ENCODE measurements at regions not wholly inside any gene's neighbourhood (a gene's known extent, or its start where the extent isn't known, plus 50 kb on each side); places are given as distances from the start of the nearest gene placed in this dataset.
"Not testable (repeated sequence)": the region's sequence is repeated elsewhere in the genome, so short reads cannot be mapped to it uniquely, and the experiment has no call there.

DNA sequence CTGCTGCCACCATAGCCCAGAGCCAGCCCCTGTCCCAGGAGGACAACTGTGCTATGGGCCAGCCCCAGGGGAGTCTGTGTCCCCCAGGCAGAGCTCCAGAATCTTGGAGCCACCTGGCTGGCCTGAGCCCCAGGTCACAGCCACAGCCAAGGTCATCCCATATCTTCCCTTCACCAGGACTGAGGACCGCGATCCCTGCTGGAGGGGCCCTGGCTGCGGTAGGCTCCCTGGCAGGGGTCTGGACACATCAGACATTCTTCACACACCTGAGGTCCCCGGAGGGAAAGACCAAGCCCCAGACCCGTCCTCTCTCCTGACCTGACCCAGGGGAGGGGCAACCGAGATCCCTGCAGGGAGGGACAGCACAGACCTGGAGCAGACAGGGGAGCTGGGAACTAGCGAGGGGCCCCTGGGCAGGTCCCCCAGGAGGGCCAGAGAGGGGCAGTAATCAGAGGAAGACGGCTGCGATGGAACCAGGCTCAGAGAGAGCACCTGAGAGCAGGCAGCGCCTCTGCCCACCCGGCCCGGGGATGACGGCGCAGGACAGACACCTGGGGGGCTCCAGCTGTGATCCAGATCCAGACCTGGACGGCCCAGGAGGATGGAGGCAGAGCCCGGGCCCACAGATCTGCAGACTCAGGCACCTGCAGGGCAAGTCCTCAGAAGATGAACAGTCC lies 103.2 kb upstream of the EIF5 start:
- DNase-seq (no peak), ATAC-seq (peak in 1 of 2 donors; percentile 18)

DNA sequence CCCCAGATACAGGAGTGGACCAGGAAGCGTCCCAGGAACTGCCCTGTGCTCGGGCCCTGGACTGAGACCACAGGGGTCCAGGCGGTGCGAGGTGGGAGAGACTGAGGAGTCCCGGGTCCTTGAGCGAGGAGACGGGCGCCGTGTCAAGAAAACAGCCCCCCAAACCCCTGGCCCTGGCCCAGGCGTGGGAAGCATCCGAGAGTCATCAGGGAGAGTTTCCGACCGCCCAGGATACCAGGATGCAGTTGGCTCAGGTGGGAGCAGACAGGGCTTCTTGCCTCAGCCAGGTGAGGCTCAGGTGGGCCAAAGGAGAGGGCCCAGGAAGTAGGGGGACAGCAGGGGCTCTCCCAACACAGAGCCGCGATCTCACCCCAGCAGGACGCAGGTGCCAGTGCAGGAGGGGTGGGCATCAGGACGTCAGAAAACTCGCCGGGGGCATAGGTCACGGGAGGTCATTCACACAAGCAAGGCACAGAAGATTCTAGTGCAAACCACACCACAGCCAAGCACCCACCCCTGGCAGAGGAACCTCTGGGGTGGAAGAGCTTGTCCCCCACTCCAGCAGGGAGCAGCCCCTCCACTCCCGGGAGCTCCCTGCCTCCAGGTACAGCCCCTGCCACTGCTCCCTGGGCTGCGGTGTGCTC lies 102.5 kb upstream of the EIF5 start:
- peaks cover 12% of the 10 kb centered on the region for H3K27me3 ChIP-seq (ENCODE audit: low read depth)
- TF ChIP-seq, protein P1, sequence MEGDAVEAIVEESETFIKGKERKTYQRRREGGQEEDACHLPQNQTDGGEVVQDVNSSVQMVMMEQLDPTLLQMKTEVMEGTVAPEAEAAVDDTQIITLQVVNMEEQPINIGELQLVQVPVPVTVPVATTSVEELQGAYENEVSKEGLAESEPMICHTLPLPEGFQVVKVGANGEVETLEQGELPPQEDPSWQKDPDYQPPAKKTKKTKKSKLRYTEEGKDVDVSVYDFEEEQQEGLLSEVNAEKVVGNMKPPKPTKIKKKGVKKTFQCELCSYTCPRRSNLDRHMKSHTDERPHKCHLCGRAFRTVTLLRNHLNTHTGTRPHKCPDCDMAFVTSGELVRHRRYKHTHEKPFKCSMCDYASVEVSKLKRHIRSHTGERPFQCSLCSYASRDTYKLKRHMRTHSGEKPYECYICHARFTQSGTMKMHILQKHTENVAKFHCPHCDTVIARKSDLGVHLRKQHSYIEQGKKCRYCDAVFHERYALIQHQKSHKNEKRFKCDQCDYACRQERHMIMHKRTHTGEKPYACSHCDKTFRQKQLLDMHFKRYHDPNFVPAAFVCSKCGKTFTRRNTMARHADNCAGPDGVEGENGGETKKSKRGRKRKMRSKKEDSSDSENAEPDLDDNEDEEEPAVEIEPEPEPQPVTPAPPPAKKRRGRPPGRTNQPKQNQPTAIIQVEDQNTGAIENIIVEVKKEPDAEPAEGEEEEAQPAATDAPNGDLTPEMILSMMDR (IDR thresholded peaks at IDR 0.05): no peak
- intact Hi-C loops (cut with DNase I): no loop called here

More for the DNA sequence above, 103.2 kb upstream of the EIF5 start:
- H3K4me1 ChIP-seq: peaks cover 5% of the 10 kb centered on the region
- no peak overlapping the region for H3K4me3 ChIP-seq
- no peaks in the 10 kb centered on the region for H3K36me3 ChIP-seq
- no peaks in the 10 kb centered on the region for H3K9me3 ChIP-seq
- intact Hi-C loops (cut with DNase I): no loop called here
- no peak overlapping the region for H3K27ac ChIP-seq
- TF ChIP-seq, protein P1 (IDR thresholded peaks at IDR 0.05): no peak
- peaks cover 12% of the 10 kb centered on the region for H3K27me3 ChIP-seq (ENCODE audit: low read depth)

DNA sequence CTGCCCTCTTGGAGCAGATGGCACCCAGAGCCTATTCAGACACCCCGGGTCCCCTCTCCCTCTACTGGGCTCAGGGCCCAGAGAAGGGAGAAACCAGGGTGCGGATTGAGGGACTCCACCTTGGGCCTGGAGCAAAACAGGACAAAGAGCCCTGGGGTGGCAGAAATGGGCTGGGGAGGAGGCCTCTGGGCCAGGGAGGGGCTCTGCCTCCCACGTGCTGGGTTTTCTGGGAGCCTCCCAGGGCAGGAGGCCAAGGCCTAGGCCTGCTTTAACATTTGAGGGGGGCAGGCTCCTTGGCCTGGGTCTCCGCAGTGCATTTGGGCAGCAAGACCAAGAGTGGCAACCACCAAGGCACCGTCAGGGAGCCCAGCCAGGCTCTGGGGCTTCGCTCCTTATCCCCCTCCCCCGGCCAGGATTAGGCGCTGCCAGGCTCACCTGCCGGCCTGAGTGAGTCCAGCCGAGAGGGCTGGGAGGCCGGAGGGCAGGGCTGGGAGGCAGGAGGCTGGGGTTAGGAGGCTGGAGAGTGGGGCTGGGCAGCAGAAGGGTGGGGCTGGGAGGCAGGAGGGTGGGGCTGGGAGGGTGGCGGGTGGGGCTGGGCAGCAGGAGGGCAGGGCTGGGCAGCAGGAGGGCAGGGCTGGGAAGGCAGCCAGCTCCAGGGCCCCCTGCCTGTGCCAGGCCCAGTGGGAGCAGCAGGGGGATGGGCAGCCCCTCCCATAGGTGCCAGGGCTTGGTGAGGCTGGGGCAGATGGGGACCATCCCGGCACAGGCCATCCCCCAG lies 101.8 kb upstream of the EIF5 start:
- peak in 1 of 2 donors; percentile 27 for ATAC-seq
- peaks cover 6% of the 10 kb centered on the region for H3K27me3 ChIP-seq (ENCODE audit: low read depth)
- no peaks in the 10 kb centered on the region for H3K9me3 ChIP-seq
- intact Hi-C loops (cut with DNase I): no loop called here
- no peak overlapping the region for H3K4me3 ChIP-seq
- H3K36me3 ChIP-seq: no peaks in the 10 kb centered on the region
- H3K27ac ChIP-seq: no peak overlapping the region
- DNase-seq: no peak
- H3K4me1 ChIP-seq: peaks cover 9% of the 10 kb centered on the region
- TF ChIP-seq, protein P1 (IDR thresholded peaks at IDR 0.05): no peak

More for the DNA sequence above, 102.5 kb upstream of the EIF5 start:
- H3K36me3 ChIP-seq: no peaks in the 10 kb centered on the region
- H3K27ac ChIP-seq: no peak overlapping the region
- peaks cover 9% of the 10 kb centered on the region for H3K4me1 ChIP-seq
- no peaks in the 10 kb centered on the region for H3K9me3 ChIP-seq
- DNase-seq (no peak), ATAC-seq (peak in 1 of 2 donors; percentile 12)
- no peak overlapping the region for H3K4me3 ChIP-seq

DNA sequence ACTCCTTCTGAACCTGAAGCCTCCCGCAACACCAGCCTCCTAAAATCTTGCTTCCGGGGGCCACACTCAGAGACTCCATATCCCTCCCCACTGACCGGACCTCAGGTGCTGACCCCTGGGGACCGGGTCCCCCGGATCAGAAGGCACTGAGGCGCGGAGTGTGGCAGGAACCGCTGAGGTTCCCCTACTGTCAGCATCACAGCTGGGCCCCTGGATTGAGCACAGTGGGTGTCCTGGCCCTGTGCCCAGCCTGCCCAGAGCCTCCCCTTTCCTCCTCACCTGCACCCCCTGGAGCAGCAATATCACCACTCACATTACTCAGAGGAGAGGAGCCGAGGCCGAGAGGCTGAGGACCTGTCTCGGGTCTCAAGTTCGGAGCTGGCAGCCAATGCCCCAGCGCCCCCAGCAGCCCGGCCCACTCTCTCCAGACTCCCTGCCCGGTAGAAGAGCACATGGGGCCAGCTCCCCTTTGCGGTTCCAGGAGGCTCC lies 101.2 kb upstream of the EIF5 start:
- ATAC-seq (peak in 1 of 2 donors; percentile 24), DNase-seq (no peak)
- TF ChIP-seq, protein P1 (IDR thresholded peaks at IDR 0.05): no peak
- H3K36me3 ChIP-seq: no peaks in the 10 kb centered on the region
- no peak overlapping the region for H3K4me3 ChIP-seq
- peaks cover 2% of the 10 kb centered on the region for H3K27me3 ChIP-seq (ENCODE audit: low read depth)
- peaks cover 9% of the 10 kb centered on the region for H3K4me1 ChIP-seq
- intact Hi-C loops (cut with DNase I): no loop called here
- no peak overlapping the region for H3K27ac ChIP-seq
- H3K9me3 ChIP-seq: no peaks in the 10 kb centered on the region

DNA sequence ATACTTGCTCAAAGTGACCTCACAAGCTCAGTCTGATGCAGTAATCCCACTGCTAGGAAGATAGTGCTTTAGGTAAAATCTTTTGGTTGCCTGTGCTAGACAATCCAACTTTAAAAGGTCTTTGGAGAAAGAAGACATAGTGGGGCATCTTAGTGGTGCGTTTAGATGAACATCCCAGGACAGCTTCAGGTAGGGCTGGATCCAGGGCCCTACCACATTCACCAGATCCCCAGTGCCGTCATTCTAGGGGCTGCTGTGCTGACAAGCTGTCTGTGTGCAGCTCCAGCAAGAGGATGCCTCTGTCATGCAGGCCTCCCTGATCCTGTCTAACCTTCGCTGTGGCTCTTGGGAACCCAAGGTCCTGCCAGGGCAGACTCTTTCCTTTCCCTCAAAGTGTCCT lies 100.7 kb upstream of the EIF5 start:
- no peak overlapping the region for H3K27ac ChIP-seq
- TF ChIP-seq, protein P1 (IDR thresholded peaks at IDR 0.05): no peak
- H3K4me3 ChIP-seq: no peak overlapping the region
- intact Hi-C loops (cut with DNase I): no loop called here
- peaks cover 9% of the 10 kb centered on the region for H3K4me1 ChIP-seq
- no peak for ATAC-seq
- H3K36me3 ChIP-seq: no peaks in the 10 kb centered on the region
- DNase-seq: no peak
- no peaks in the 10 kb centered on the region for H3K27me3 ChIP-seq (ENCODE audit: low read depth)
- H3K9me3 ChIP-seq: peaks cover 3% of the 10 kb centered on the region

DNA sequence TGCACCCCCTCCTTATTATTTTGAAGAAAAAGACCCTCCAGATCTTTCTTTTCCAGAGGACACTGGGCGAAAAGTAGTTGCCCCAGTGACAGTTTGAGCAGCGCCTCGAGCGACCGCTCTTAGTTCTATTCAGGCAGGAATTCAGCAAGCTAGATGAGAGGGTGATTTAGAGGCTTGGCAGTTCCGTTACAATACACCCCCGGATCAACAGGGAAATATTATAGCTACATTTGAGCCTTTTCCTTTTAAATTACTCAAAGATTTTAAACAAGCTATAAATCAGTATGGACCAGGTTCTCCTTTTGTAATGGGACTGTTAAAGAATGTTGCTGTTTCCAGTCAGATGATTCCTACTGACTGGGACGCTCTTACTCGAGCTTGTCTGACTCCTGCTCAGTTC lies 99.2 kb upstream of the EIF5 start:
- not testable (repeated sequence) for ATAC-seq, H3K4me3 ChIP-seq

DNA sequence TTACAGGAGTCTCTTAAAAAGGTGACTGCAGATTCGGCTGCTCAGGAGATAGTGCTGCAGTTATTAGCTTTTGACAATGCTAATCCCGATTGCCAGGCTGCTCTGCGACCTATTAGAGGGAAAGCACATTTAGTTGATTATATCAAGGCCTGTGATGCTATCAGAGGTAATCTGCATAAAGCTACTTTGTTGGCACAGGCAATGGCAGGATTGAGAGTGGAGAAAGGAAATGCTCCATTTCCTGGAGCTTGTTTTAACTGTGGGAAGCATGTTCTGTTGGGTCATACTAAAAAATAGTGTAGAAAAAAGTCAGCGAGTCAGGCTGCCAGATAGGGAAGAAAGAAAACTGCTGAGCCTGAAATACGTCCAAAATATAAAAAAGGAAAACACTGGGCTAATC lies 98.5 kb upstream of the EIF5 start:
- ATAC-seq: not testable (repeated sequence)

More for the DNA sequence above, 99.2 kb upstream of the EIF5 start:
- H3K4me1 ChIP-seq; DNase-seq; intact Hi-C loops (cut with DNase I); H3K27me3 ChIP-seq (ENCODE audit: low read depth); H3K27ac ChIP-seq; H3K36me3 ChIP-seq: not testable (repeated sequence)
- peaks cover 15% of the 10 kb centered on the region for H3K9me3 ChIP-seq

More for the DNA sequence above, 98.5 kb upstream of the EIF5 start:
- H3K27ac ChIP-seq; H3K4me1 ChIP-seq; intact Hi-C loops (cut with DNase I); DNase-seq; H3K36me3 ChIP-seq; H3K4me3 ChIP-seq; H3K27me3 ChIP-seq (ENCODE audit: low read depth): not testable (repeated sequence)
- H3K9me3 ChIP-seq: peaks cover 15% of the 10 kb centered on the region
